Astrocyte (in vitro differentiated cells and primary cell): ENCODE measurements at regions not wholly inside any gene's neighbourhood (a gene's known extent, or its start where the extent isn't known, plus 50 kb on each side); places are given as distances from the start of the nearest gene placed in this dataset.

ENCODE experiments used
- DNase-seq: peaks from one replicate; pipeline ENCODE4 v3.0.0-alpha.2; 2010; ENCODE audit warnings: low read depth
- FAIRE-seq: peaks from 2 replicates; lab custom pipeline; 2011; peaks lifted over from hg19 to GRCh38; lab: Jason Lieb, UNC
- H2AFZ ChIP-seq: 2 replicates; pipeline ENCODE4 v1.6.0; 2012; ENCODE audit warnings: low read depth, low read length, inconsistent platforms
- H3K27ac ChIP-seq: 2 replicates; pipeline ENCODE4 v1.5.1; 2011; ENCODE audit warnings: low read depth, low read length, inconsistent platforms
- H3K27me3 ChIP-seq: 2 replicates; pipeline ENCODE4 v1.6.0; 2011; ENCODE audit warnings: low read length, inconsistent platforms; ENCODE audit not compliant: insufficient read depth
- H3K36me3 ChIP-seq: 2 replicates; pipeline ENCODE4 v1.5.1; 2011; ENCODE audit warnings: low read length, inconsistent platforms; ENCODE audit not compliant: insufficient read depth
- H3K4me1 ChIP-seq: 2 replicates; pipeline ENCODE4 v1.5.1; 2011; ENCODE audit warnings: low read length, inconsistent platforms; ENCODE audit not compliant: insufficient read depth
- H3K4me2 ChIP-seq: 2 replicates; pipeline ENCODE4 v1.6.0; 2012; ENCODE audit warnings: low read length, inconsistent platforms
- H3K4me3 ChIP-seq: 2 replicates; pipeline ENCODE4 v1.5.1; 2011; ENCODE audit warnings: low read depth, mild to moderate bottlenecking, low read length, inconsistent platforms; ENCODE audit not compliant: insufficient read depth
- H3K79me2 ChIP-seq: 2 replicates; pipeline ENCODE4 v1.6.0; 2012; ENCODE audit warnings: mild to moderate bottlenecking, low read length, inconsistent platforms; ENCODE audit not compliant: insufficient read depth
- H3K9ac ChIP-seq: 2 replicates; pipeline ENCODE4 v1.6.0; 2012; ENCODE audit warnings: mild to moderate bottlenecking, low read length, inconsistent platforms
- H3K9me3 ChIP-seq: 2 replicates; pipeline ENCODE4 v1.5.1; 2012; ENCODE audit warnings: low read depth, mild to moderate bottlenecking, low read length, inconsistent platforms; ENCODE audit not compliant: insufficient read depth
- H4K20me1 ChIP-seq: 2 replicates; pipeline ENCODE4 v1.6.0; 2012; ENCODE audit warnings: low read length, inconsistent platforms; ENCODE audit not compliant: insufficient read depth
- H3K27ac Mint-ChIP-seq: one replicate; pipeline ENCODE4 v1.8.0; 2021; ENCODE audit warnings: mild to moderate bottlenecking, mixed read lengths; ENCODE audit not compliant: unreplicated experiment
- H3K27me3 Mint-ChIP-seq: one replicate; pipeline ENCODE4 v1.8.0; 2021; ENCODE audit warnings: low read depth, mixed read lengths; ENCODE audit not compliant: unreplicated experiment
- H3K36me3 Mint-ChIP-seq: one replicate; pipeline ENCODE4 v1.8.0; 2021; ENCODE audit warnings: low read depth, mixed read lengths; ENCODE audit not compliant: unreplicated experiment
- H3K4me1 Mint-ChIP-seq: one replicate; pipeline ENCODE4 v1.8.0; 2021; ENCODE audit warnings: low read depth, mixed read lengths; ENCODE audit not compliant: unreplicated experiment
- H3K4me3 Mint-ChIP-seq: one replicate; pipeline ENCODE4 v1.8.0; 2021; ENCODE audit warnings: mild to moderate bottlenecking, moderate library complexity, mixed read lengths; ENCODE audit not compliant: unreplicated experiment
- H3K9me3 Mint-ChIP-seq: one replicate; pipeline ENCODE4 v1.8.0; 2021; ENCODE audit warnings: mild to moderate bottlenecking, mixed read lengths; ENCODE audit not compliant: unreplicated experiment
- EZH2 ChIP-seq: IDR thresholded peaks from 2 replicates; pipeline ENCODE4 v1.6.1; 2012; ENCODE audit warnings: mild to moderate bottlenecking, low read length, inconsistent platforms; ENCODE audit not compliant: insufficient read depth
- TF ChIP-seq, protein P1 (sequence below): IDR thresholded peaks from 2 replicates; pipeline ENCODE4 v1.5.1; 2011; ENCODE audit warnings: low read depth, mild to moderate bottlenecking, inconsistent platforms, low read length, moderate library complexity; ENCODE audit not compliant: insufficient read depth

DNA sequence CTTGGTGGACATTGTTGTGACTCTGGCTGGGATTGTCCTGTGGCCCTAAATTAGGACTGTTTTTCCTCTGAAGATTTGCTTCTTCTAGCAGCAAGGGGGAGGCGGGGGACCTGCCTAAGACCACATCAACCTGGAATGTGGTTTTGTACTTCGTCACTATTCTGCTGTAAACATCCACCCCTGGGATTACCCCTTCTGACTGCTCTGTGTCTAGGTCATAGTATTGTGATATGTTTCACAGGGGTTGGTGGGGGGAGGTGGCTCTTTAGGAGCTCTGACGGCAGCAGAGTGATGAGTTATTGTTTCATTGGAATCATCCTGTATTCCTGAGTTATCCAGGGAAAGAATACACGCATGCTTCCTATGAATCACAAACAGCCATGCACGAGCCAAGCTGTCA is 226.4 kb upstream of the MYT1L start:
- Histone ChIP-seq H4K20me1 (no peaks in the 10 kb centered on the region), H3K27ac (no peak overlapping the region), H3K79me2 (no peaks in the 10 kb centered on the region), H3K9ac (no peak overlapping the region), H3K4me1 (no peaks in the 10 kb centered on the region), H3K4me2 (no peak overlapping the region), H3K36me3 (no peaks in the 10 kb centered on the region), H3K4me3 (no peak overlapping the region), H2AFZ (no peak overlapping the region), H3K27me3 (no peaks in the 10 kb centered on the region), H3K9me3 (no peaks in the 10 kb centered on the region)
- no peak overlapping the region for H3K4me3 Mint-ChIP-seq
- no peak overlapping the region for H3K27ac Mint-ChIP-seq
- H3K36me3 Mint-ChIP-seq: no peaks in the 10 kb centered on the region
- TF ChIP-seq, protein P1, sequence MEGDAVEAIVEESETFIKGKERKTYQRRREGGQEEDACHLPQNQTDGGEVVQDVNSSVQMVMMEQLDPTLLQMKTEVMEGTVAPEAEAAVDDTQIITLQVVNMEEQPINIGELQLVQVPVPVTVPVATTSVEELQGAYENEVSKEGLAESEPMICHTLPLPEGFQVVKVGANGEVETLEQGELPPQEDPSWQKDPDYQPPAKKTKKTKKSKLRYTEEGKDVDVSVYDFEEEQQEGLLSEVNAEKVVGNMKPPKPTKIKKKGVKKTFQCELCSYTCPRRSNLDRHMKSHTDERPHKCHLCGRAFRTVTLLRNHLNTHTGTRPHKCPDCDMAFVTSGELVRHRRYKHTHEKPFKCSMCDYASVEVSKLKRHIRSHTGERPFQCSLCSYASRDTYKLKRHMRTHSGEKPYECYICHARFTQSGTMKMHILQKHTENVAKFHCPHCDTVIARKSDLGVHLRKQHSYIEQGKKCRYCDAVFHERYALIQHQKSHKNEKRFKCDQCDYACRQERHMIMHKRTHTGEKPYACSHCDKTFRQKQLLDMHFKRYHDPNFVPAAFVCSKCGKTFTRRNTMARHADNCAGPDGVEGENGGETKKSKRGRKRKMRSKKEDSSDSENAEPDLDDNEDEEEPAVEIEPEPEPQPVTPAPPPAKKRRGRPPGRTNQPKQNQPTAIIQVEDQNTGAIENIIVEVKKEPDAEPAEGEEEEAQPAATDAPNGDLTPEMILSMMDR: no peak
- TF ChIP-seq EZH2: no peak
- H3K9me3 Mint-ChIP-seq: peaks cover 4% of the 10 kb centered on the region
- peaks cover 20% of the 10 kb centered on the region for H3K27me3 Mint-ChIP-seq
- no peak for FAIRE-seq
- H3K4me1 Mint-ChIP-seq: no peaks in the 10 kb centered on the region
- no peak for DNase-seq

DNA sequence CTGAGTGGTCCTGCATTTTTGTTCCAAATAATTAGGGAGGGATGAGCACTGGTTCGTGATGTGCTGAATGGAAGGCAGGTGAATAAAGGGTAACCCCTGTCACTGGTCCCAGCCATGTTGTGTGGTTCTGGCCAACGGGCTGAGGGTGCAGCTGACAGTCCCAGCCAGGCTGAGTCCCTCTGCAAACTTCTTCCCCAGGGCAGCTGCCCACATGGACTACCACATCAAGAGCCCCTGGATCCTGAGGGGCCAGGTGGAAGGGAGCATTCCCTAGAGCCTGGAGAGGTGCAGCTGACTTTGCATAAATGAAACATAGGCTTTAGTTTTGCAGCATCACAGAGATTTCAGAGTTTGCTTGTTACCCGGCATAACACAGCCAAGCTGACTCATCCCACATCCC is 219.8 kb upstream of the MYT1L start:
- no peaks in the 10 kb centered on the region for H3K36me3 ChIP-seq
- TF ChIP-seq EZH2: no peak
- TF ChIP-seq, protein P1: no peak
- no peak for FAIRE-seq
- H3K27ac ChIP-seq: no peak overlapping the region
- no peak overlapping the region for H3K4me3 ChIP-seq
- H3K9me3 Mint-ChIP-seq: peaks cover 11% of the 10 kb centered on the region
- no peaks in the 10 kb centered on the region for H3K79me2 ChIP-seq
- H2AFZ ChIP-seq: no peak overlapping the region
- no peak overlapping the region for H3K4me3 Mint-ChIP-seq
- H3K9ac ChIP-seq: no peak overlapping the region
- H3K4me1 ChIP-seq: no peaks in the 10 kb centered on the region
- peaks cover 7% of the 10 kb centered on the region for H3K9me3 ChIP-seq
- no peaks in the 10 kb centered on the region for H3K27me3 ChIP-seq
- H3K36me3 Mint-ChIP-seq: peaks cover 2% of the 10 kb centered on the region
- no peaks in the 10 kb centered on the region for H4K20me1 ChIP-seq
- no peak overlapping the region for H3K4me2 ChIP-seq
- peaks cover 9% of the 10 kb centered on the region for H3K27me3 Mint-ChIP-seq
- H3K4me1 Mint-ChIP-seq: no peaks in the 10 kb centered on the region
- H3K27ac Mint-ChIP-seq: no peak overlapping the region
- no peak for DNase-seq

DNA sequence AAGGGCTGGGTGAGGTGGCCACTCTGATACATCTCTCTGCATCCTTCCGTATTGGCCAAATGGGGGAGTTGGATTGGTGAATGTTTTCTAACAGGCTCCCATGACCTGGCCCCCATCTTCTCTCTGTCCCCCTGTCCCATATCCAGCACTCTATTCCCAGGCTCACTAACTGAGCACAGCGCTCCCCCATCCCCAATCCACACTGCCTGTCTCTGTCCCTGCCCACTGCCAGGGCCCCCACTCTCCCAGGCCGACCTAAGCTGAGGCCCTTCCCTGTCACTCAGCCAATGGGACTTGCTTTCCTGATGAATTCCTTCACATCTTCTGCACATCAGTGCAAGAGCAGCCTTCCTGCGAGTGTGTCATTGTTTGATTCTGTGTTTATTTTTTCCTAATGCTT is 216.8 kb upstream of the MYT1L start:
- Histone ChIP-seq H3K4me1 (no peaks in the 10 kb centered on the region), H3K27ac (no peak overlapping the region), H2AFZ (no peak overlapping the region), H3K9ac (no peak overlapping the region), H3K9me3 (peaks cover 7% of the 10 kb centered on the region), H3K4me2 (no peak overlapping the region), H3K36me3 (no peaks in the 10 kb centered on the region), H3K79me2 (no peaks in the 10 kb centered on the region), H3K27me3 (no peaks in the 10 kb centered on the region), H4K20me1 (no peaks in the 10 kb centered on the region), H3K4me3 (no peak overlapping the region)
- FAIRE-seq: no peak
- Mint-ChIP-seq H3K27ac (no peak overlapping the region), H3K4me3 (no peak overlapping the region), H3K36me3 (peaks cover 2% of the 10 kb centered on the region), H3K27me3 (peaks cover 15% of the 10 kb centered on the region), H3K4me1 (no peaks in the 10 kb centered on the region), H3K9me3 (peaks cover 7% of the 10 kb centered on the region)
- no peak for DNase-seq
- TF ChIP-seq, protein P1: no peak
- no peak for TF ChIP-seq EZH2
